GM12873 (cell line): ENCODE measurements at regions not wholly inside any gene's neighbourhood (a gene's known extent, or its start where the extent isn't known, plus 50 kb on each side); places are given as distances from the start of the nearest gene placed in this dataset.

Experiments
- TF ChIP-seq, protein P1 (sequence below): IDR thresholded peaks from 2 replicates; pipeline ENCODE4 v1.5.1; 2012; ENCODE audit warnings: low read depth, mild to moderate bottlenecking, moderate library complexity, low read length, control low read depth; ENCODE audit not compliant: insufficient read depth; ENCODE audit errors: missing control alignments

DNA sequence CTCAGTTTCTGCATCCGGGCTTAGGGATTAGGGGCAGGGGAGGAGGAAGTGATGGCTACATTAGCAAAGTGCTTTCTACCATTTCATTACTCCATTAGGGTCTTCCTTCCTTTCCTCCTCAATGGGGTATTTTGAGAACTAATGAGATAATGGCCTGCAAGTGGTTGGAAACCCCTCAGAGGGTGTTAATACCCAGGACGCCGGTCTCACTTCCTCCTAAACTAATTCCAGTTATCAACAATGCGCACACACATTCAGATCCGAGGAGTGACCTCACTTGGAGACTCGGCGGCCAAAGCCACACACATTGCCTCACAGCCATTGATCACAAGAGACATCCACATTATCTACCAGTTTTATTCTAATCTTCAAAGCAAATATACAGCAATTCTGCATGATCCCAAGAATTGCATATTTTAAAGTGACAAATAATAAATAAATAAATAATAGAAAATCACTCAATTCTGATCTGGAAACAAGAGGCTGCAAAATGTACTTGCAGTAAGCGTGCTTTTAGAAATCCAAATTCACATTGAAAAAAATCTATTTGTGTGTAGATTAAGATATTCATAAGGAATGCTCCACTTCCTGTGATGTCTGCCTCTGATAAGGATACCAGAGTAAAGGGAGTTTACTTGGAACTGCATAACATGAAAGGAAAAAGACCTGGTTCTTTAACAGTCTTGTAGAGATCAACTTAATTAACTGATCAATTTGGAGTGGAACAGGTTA, 329.1 kb downstream of the FBXW7 start:
- TF ChIP-seq, protein P1, sequence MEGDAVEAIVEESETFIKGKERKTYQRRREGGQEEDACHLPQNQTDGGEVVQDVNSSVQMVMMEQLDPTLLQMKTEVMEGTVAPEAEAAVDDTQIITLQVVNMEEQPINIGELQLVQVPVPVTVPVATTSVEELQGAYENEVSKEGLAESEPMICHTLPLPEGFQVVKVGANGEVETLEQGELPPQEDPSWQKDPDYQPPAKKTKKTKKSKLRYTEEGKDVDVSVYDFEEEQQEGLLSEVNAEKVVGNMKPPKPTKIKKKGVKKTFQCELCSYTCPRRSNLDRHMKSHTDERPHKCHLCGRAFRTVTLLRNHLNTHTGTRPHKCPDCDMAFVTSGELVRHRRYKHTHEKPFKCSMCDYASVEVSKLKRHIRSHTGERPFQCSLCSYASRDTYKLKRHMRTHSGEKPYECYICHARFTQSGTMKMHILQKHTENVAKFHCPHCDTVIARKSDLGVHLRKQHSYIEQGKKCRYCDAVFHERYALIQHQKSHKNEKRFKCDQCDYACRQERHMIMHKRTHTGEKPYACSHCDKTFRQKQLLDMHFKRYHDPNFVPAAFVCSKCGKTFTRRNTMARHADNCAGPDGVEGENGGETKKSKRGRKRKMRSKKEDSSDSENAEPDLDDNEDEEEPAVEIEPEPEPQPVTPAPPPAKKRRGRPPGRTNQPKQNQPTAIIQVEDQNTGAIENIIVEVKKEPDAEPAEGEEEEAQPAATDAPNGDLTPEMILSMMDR: no peak

DNA sequence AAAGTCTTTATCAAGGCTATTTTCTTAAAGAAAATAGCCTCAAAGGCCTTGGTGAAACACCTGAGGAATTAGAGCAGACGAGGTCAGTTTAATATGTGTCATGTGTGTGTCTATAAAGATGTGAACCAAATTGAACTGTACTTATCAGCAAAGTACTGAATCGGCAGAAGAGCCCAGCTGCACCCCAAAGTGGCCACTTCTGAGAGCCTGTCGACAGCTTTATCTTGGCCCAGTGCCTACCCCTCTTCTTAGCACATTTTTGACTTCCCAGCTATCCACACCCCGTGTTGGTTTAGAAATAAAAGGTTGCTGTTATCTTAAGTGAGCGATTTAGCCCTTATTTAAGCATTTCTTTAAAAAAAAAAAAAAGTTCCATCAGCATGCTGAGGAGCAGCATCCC, 329.7 kb downstream of the FBXW7 start:
- TF ChIP-seq, protein P1: no peak

DNA sequence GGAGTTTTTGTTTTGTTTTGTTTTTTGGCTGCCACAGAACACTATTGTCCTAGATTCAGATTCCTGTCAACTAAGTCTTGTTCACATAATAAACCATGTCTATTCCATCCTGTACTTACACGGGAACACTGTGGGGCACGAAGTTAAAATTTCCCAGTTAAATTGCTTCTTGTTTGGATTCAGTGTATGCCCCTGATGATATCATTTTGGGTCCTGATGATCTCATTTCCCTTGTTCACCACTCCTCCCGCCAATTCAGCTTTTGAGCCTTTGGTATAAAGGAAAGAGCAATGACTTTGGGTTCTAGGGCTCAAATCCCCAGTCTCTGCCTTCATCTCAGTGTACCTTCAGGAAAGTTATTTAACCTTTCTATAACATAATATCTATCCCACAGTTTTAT, 333.5 kb downstream of the FBXW7 start:
- TF ChIP-seq, protein P1: no peak

DNA sequence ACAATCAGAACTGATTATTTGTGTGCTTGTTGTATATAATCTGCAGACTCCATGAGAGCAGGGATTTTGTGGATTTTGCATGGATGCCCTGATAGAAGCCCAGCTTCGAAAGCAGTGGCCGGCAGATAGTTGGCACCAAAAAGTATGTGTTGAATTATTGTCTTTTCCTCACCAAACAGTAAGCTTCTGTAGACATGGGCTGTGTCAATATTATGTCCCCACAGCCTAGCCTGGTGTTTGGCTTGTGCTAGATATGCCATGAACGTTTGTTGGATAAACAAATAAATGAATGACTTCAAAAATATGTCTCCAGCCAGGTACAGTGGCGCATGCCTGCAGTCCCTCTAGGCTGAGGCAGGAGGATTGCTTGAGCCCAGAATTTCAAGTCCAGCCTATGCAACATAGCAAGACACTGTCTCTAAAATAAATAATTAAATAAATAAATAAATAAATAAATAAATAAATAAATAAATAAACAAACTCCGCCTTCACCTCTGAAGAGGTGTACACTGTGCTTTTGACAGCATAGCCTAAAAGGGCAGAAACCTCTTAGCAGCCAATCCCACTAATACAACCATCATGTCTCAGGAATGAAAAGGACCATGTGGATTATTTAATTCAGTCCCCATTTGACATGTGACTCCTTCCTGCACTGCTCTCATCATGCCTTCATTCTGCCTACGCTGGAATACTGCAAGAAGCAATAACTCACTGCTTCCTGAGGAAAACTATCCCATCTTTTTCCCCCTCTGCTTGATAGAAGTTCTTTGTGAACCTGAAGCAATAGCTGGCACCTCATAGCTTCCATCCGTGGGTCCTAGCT, 335.2 kb downstream of the FBXW7 start:
- TF ChIP-seq, protein P1: no peak

DNA sequence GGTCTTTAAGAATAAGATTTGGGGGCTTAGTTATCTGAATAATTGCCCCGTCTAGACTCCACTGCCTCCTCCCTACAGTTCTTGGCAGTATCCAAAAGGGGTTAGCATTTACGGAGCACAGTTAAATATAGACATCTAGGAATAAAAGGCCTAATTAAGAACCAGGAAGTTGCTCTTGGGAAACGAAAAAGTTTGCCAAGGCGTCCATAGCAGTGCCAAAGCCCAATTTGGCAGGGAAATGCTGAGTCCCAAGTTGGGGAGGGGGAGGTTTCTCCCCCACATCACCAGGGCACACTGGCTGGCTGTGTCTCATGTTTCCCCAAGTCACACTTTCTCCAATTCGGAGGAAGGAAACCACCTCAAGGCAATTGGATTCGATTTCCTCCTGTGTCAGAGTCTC, 338.7 kb downstream of the FBXW7 start:
- TF ChIP-seq, protein P1: no peak

DNA sequence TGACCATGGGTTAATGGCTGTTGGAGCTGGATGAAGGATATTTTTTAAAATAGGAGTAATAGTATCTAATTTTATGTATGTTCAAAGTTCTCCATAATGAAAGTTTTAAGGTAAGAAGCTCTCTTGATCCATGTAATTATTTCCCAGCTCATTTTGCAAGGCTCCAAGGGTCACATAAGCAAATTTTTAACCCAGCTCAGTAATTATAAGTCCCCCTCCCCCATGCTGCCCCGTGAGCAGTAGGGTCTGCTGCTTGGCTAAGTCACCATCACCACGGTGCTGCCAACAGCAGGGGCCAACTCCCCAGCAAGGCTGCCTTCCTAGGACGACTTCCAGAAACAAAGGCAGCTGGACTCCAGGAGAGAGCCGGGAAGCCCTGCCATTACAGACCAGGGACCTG, 340.0 kb downstream of the FBXW7 start:
- TF ChIP-seq, protein P1: no peak

DNA sequence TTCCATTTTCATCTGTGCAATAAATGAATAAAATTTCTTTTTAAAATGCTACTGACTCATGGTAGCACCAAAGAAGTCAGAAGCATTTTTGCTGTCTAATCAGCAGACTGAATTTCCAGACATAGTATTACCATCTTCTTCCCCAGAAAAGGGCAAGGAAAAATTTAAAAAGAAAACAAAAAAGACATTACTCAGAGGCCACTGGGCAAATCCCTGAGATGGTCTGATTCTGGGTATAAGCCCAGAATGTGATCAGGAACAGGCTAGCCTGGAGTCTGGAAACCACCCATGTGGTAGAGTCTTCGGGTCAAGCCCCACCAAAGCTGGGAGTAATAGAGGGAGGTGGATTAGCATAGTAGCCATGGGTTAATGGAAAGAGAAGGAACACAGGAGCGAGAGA, 342.8 kb downstream of the FBXW7 start:
- TF ChIP-seq, protein P1: no peak
